ENCODE measurements at regions not wholly inside any gene's neighbourhood (a gene's known extent, or its start where the extent isn't known, plus 50 kb on each side); places are given as distances from the start of the nearest gene placed in this dataset.

- Histone ChIP-seq H3K9ac (ENCODE audit: low read length) (no peak overlapping the region), H3K27ac (ENCODE audit: low read depth, low read length) (no peak overlapping the region), H3F3A (ENCODE audit: insufficient read depth) (no peaks in the 10 kb centered on the region), H4K20me1 (ENCODE audit: low read depth, low read length) (no peaks in the 10 kb centered on the region), H3K9me2 (replicated peaks; ENCODE audit: insufficient read depth, low read length) (no peaks in the 10 kb centered on the region), H2AFZ (ENCODE audit: low read depth, low read length, severe bottlenecking) (no peak overlapping the region), H3K36me3 (ENCODE audit: low read length) (no peaks in the 10 kb centered on the region), H3K9me3 (ENCODE audit: insufficient read depth, low read length) (no peaks in the 10 kb centered on the region), H3K27me3 (ENCODE audit: low read length) (no peaks in the 10 kb centered on the region), H3K79me2 (ENCODE audit: insufficient read depth, low read length) (no peaks in the 10 kb centered on the region), H3K4me3 (ENCODE audit: insufficient read depth, low read length, poor library complexity, severe bottlenecking) (no peak overlapping the region), H3K4me2 (ENCODE audit: low read depth, low read length, poor library complexity, severe bottlenecking) (no peak overlapping the region)
- TF ChIP-seq CTCF (IDR thresholded peaks at IDR 0.05; ENCODE audit: insufficient read depth, low read length, poor library complexity, severe bottlenecking): no peak
- TF ChIP-seq EZH2phosphoT487 (conservative IDR thresholded peaks at IDR 0.05; ENCODE audit: low read length): no peak
These were observed 675.1 kb upstream of the ADGRL2 start for GRCh38 chr1:81125672-81126071.

GRCh38 chr1:81121306-81121705 lies 679.4 kb upstream of the ADGRL2 start:
- no peaks in the 10 kb centered on the region for H4K20me1 ChIP-seq (ENCODE audit: low read depth, low read length)
- H3K9ac ChIP-seq (ENCODE audit: low read length): no peak overlapping the region
- H3K4me2 ChIP-seq (ENCODE audit: low read depth, low read length, poor library complexity, severe bottlenecking): no peak overlapping the region
- TF ChIP-seq EZH2phosphoT487 (conservative IDR thresholded peaks at IDR 0.05; ENCODE audit: low read length): no peak
- TF ChIP-seq CTCF (IDR thresholded peaks at IDR 0.05; ENCODE audit: insufficient read depth, low read length, poor library complexity, severe bottlenecking): no peak
- H3K36me3 ChIP-seq (ENCODE audit: low read length): no peaks in the 10 kb centered on the region
- no peak overlapping the region for H3K27ac ChIP-seq (ENCODE audit: low read depth, low read length)
- H3K79me2 ChIP-seq (ENCODE audit: insufficient read depth, low read length): no peaks in the 10 kb centered on the region
- no peak overlapping the region for H2AFZ ChIP-seq (ENCODE audit: low read depth, low read length, severe bottlenecking)
- H3K9me3 ChIP-seq (ENCODE audit: insufficient read depth, low read length): no peaks in the 10 kb centered on the region
- no peak overlapping the region for H3K4me3 ChIP-seq (ENCODE audit: insufficient read depth, low read length, poor library complexity, severe bottlenecking)
- no peaks in the 10 kb centered on the region for H3F3A ChIP-seq (ENCODE audit: insufficient read depth)
- H3K9me2 ChIP-seq (replicated peaks; ENCODE audit: insufficient read depth, low read length): no peaks in the 10 kb centered on the region
- H3K27me3 ChIP-seq (ENCODE audit: low read length): no peaks in the 10 kb centered on the region

GRCh38 chr1:81119319-81119718 lies 681.4 kb upstream of the ADGRL2 start:
- Histone ChIP-seq H3K27me3 (ENCODE audit: low read length) (no peaks in the 10 kb centered on the region), H3F3A (ENCODE audit: insufficient read depth) (no peaks in the 10 kb centered on the region), H4K20me1 (ENCODE audit: low read depth, low read length) (no peaks in the 10 kb centered on the region), H3K36me3 (ENCODE audit: low read length) (no peaks in the 10 kb centered on the region), H3K27ac (ENCODE audit: low read depth, low read length) (no peak overlapping the region), H3K9me2 (replicated peaks; ENCODE audit: insufficient read depth, low read length) (no peaks in the 10 kb centered on the region), H2AFZ (ENCODE audit: low read depth, low read length, severe bottlenecking) (no peak overlapping the region), H3K9me3 (ENCODE audit: insufficient read depth, low read length) (no peaks in the 10 kb centered on the region), H3K79me2 (ENCODE audit: insufficient read depth, low read length) (no peaks in the 10 kb centered on the region), H3K4me2 (ENCODE audit: low read depth, low read length, poor library complexity, severe bottlenecking) (no peak overlapping the region), H3K4me3 (ENCODE audit: insufficient read depth, low read length, poor library complexity, severe bottlenecking) (no peak overlapping the region), H3K9ac (ENCODE audit: low read length) (no peak overlapping the region)
- no peak for TF ChIP-seq CTCF (IDR thresholded peaks at IDR 0.05; ENCODE audit: insufficient read depth, low read length, poor library complexity, severe bottlenecking)
- TF ChIP-seq EZH2phosphoT487 (conservative IDR thresholded peaks at IDR 0.05; ENCODE audit: low read length): no peak

- no peak overlapping the region for H3K4me3 ChIP-seq (ENCODE audit: insufficient read depth, low read length, poor library complexity, severe bottlenecking)
- no peaks in the 10 kb centered on the region for H3K36me3 ChIP-seq (ENCODE audit: low read length)
- H2AFZ ChIP-seq (ENCODE audit: low read depth, low read length, severe bottlenecking): no peak overlapping the region
- H3K9me3 ChIP-seq (ENCODE audit: insufficient read depth, low read length): no peaks in the 10 kb centered on the region
- H3F3A ChIP-seq (ENCODE audit: insufficient read depth): no peaks in the 10 kb centered on the region
- no peaks in the 10 kb centered on the region for H3K27me3 ChIP-seq (ENCODE audit: low read length)
- no peaks in the 10 kb centered on the region for H3K9me2 ChIP-seq (replicated peaks; ENCODE audit: insufficient read depth, low read length)
- H3K79me2 ChIP-seq (ENCODE audit: insufficient read depth, low read length): no peaks in the 10 kb centered on the region
- no peak overlapping the region for H3K27ac ChIP-seq (ENCODE audit: low read depth, low read length)
- TF ChIP-seq CTCF (IDR thresholded peaks at IDR 0.05; ENCODE audit: insufficient read depth, low read length, poor library complexity, severe bottlenecking) (no peak), EZH2phosphoT487 (conservative IDR thresholded peaks at IDR 0.05; ENCODE audit: low read length) (no peak)
- no peak overlapping the region for H3K9ac ChIP-seq (ENCODE audit: low read length)
- H4K20me1 ChIP-seq (ENCODE audit: low read depth, low read length): no peaks in the 10 kb centered on the region
- no peak overlapping the region for H3K4me2 ChIP-seq (ENCODE audit: low read depth, low read length, poor library complexity, severe bottlenecking)
These were observed 682.2 kb upstream of the ADGRL2 start for GRCh38 chr1:81118550-81118949.

All from SU-DHL-6 (cell line).